Duodenal mucosa (tissue), 2 donors: ENCODE measurements at regions not wholly inside any gene's neighbourhood (a gene's known extent, or its start where the extent isn't known, plus 50 kb on each side); places are given as distances from the start of the nearest gene placed in this dataset.
"Not testable (repeated sequence)": the region's sequence is repeated elsewhere in the genome, so short reads cannot be mapped to it uniquely, and the experiment has no call there.

Experiments
- H3K27ac ChIP-seq: one replicate; pipeline ENCODE4 v1.7.0; 2013; ENCODE audit warnings: low read depth, low read length
- H3K27me3 ChIP-seq, 2 donors: one replicate each; pipeline ENCODE4 v1.7.0; 2013; ENCODE audit warnings: low read length in 2 of 2, control low read depth in 1 of 2; ENCODE audit not compliant: insufficient read depth in 2 of 2, control insufficient read depth in 1 of 2
- H3K36me3 ChIP-seq, 2 donors: one replicate each; pipeline ENCODE4 v1.7.0; 2013; ENCODE audit warnings: low read length in 2 of 2, control low read depth in 1 of 2; ENCODE audit not compliant: insufficient read depth in 2 of 2, control insufficient read depth in 1 of 2
- H3K4me1 ChIP-seq, 2 donors: one replicate each; pipeline ENCODE4 v1.7.0; 2013; ENCODE audit warnings: low read length in 2 of 2, control low read depth in 1 of 2; ENCODE audit not compliant: insufficient read depth in 2 of 2, control insufficient read depth in 1 of 2
- H3K4me3 ChIP-seq, 2 donors: one replicate each; pipeline ENCODE4 v1.7.0; 2013; ENCODE audit warnings: low read length in 2 of 2, low read depth in 1 of 2
- H3K9ac ChIP-seq, 2 donors: one replicate each; pipeline ENCODE4 v1.7.0; 2013; ENCODE audit warnings: low read length in 2 of 2, low read depth in 1 of 2
- H3K9me3 ChIP-seq, 2 donors: one replicate each; pipeline ENCODE4 v1.7.0; 2013; ENCODE audit warnings: low read length in 2 of 2, control low read depth in 1 of 2; ENCODE audit not compliant: control insufficient read depth in 1 of 2

GRCh38 chr1:195872376-195872775 is 735.9 kb downstream of the KCNT2 start:
- no peaks in the 10 kb centered on the region for H3K27me3 ChIP-seq
- no peak overlapping the region for H3K4me3 ChIP-seq
- no peak overlapping the region for H3K9ac ChIP-seq
- no peak overlapping the region for H3K27ac ChIP-seq
- H3K36me3 ChIP-seq, result no peaks in the 10 kb centered on the region
- no peaks in the 10 kb centered on the region for H3K9me3 ChIP-seq
- no peaks in the 10 kb centered on the region for H3K4me1 ChIP-seq

GRCh38 chr1:195867638-195868037 is 740.6 kb downstream of the KCNT2 start:
- Histone ChIP-seq H3K9me3 (no peaks in the 10 kb centered on the region), H3K36me3 (no peaks in the 10 kb centered on the region), H3K9ac (no peak overlapping the region), H3K4me3 (no peak overlapping the region), H3K4me1 (no peaks in the 10 kb centered on the region), H3K27ac (no peak overlapping the region), H3K27me3 (no peaks in the 10 kb centered on the region)

- no peak overlapping the region for H3K4me3 ChIP-seq
- H3K36me3 ChIP-seq, result no peaks in the 10 kb centered on the region
These were observed 741.4 kb downstream of the KCNT2 start for GRCh38 chr1:195866781-195867222.

GRCh38 chr1:195866091-195866780 is 742.0 kb downstream of the KCNT2 start:
- H3K4me1 ChIP-seq, result no peaks in the 10 kb centered on the region
- no peaks in the 10 kb centered on the region for H3K9me3 ChIP-seq
- H3K27ac ChIP-seq, result no peak overlapping the region
- H3K27me3 ChIP-seq, result no peaks in the 10 kb centered on the region
- H3K36me3 ChIP-seq, result no peaks in the 10 kb centered on the region
- H3K9ac ChIP-seq, result no peak overlapping the region
- H3K4me3 ChIP-seq, result no peak overlapping the region

More at GRCh38 chr1:195866781-195867222, 741.4 kb downstream of the KCNT2 start:
- Histone ChIP-seq H3K9me3 (no peaks in the 10 kb centered on the region), H3K9ac (no peak overlapping the region), H3K4me1 (no peaks in the 10 kb centered on the region), H3K27ac (no peak overlapping the region), H3K27me3 (no peaks in the 10 kb centered on the region)

GRCh38 chr1:195851804-195852203 is 756.4 kb downstream of the KCNT2 start:
- no peak overlapping the region for H3K9ac ChIP-seq

GRCh38 chr1:195851016-195851601 is 757.1 kb downstream of the KCNT2 start:
- no peaks in the 10 kb centered on the region for H3K9me3 ChIP-seq

More at GRCh38 chr1:195851804-195852203, 756.4 kb downstream of the KCNT2 start:
- no peak overlapping the region for H3K27ac ChIP-seq
- no peaks in the 10 kb centered on the region for H3K36me3 ChIP-seq
- H3K4me1 ChIP-seq, result no peaks in the 10 kb centered on the region
- no peak overlapping the region for H3K4me3 ChIP-seq
- H3K9me3 ChIP-seq, result no peaks in the 10 kb centered on the region
- H3K27me3 ChIP-seq, result no peaks in the 10 kb centered on the region

GRCh38 chr1:195849180-195849579 is 759.1 kb downstream of the KCNT2 start:
- no peaks in the 10 kb centered on the region for H3K27me3 ChIP-seq

More at GRCh38 chr1:195851016-195851601, 757.1 kb downstream of the KCNT2 start:
- Histone ChIP-seq H3K36me3 (no peaks in the 10 kb centered on the region), H3K27me3 (no peaks in the 10 kb centered on the region), H3K4me1 (no peaks in the 10 kb centered on the region), H3K9ac (no peak overlapping the region), H3K27ac (no peak overlapping the region), H3K4me3 (no peak overlapping the region)

GRCh38 chr1:195847957-195848875 is 760.0 kb downstream of the KCNT2 start:
- not testable (repeated sequence) for H3K4me1 ChIP-seq, H3K36me3 ChIP-seq, H3K27me3 ChIP-seq, H3K9me3 ChIP-seq, H3K27ac ChIP-seq, H3K9ac ChIP-seq, H3K4me3 ChIP-seq

More at GRCh38 chr1:195849180-195849579, 759.1 kb downstream of the KCNT2 start:
- Histone ChIP-seq H3K4me3 (no peak overlapping the region), H3K9me3 (no peaks in the 10 kb centered on the region), H3K36me3 (no peaks in the 10 kb centered on the region), H3K9ac (no peak overlapping the region), H3K27ac (no peak overlapping the region), H3K4me1 (no peaks in the 10 kb centered on the region)

GRCh38 chr1:195831789-195832188 is 776.5 kb downstream of the KCNT2 start:
- Histone ChIP-seq H3K4me3 (no peak overlapping the region), H3K27ac (no peak overlapping the region), H3K4me1 (no peaks in the 10 kb centered on the region), H3K36me3 (no peaks in the 10 kb centered on the region), H3K27me3 (no peaks in the 10 kb centered on the region), H3K9ac (no peak overlapping the region), H3K9me3 (no peaks in the 10 kb centered on the region)

- Histone ChIP-seq H3K36me3 (no peaks in the 10 kb centered on the region), H3K27me3 (no peaks in the 10 kb centered on the region), H3K27ac (no peak overlapping the region), H3K4me3 (no peak overlapping the region), H3K4me1 (no peaks in the 10 kb centered on the region), H3K9ac (no peak overlapping the region), H3K9me3 (no peaks in the 10 kb centered on the region)
These were observed 779.9 kb downstream of the KCNT2 start for GRCh38 chr1:195828325-195828724.
